RWPE1 (cell line): ENCODE measurements at regions not wholly inside any gene's neighbourhood (a gene's known extent, or its start where the extent isn't known, plus 50 kb on each side); places are given as distances from the start of the nearest gene placed in this dataset.

Experiments used
- CTCF ChIA-PET: fragments of 350-600 bp; sonication (Branson Sonifier 250); formaldehyde crosslinking; extraction: SDS; loops from one replicate; lab custom pipeline; 2021; lab: Yijun Ruan, JAX
- POLR2A ChIA-PET: fragments of 400-600 bp; formaldehyde crosslinking; extraction: SDS; loops from one replicate; lab custom pipeline; 2020; ENCODE audit warnings: antibody characterized with exemption; ENCODE audit not compliant: low non-redundant PET; lab: Yijun Ruan, JAX
- DNase-seq: peaks from one replicate; pipeline ENCODE4 v3.0.0; 2012; ENCODE audit warnings: low spot score
- H3K27ac ChIP-seq: fragments of 450-650 bp; 2 replicates; pipeline ENCODE4 v1.5.1; 2017
- CTCF ChIP-seq: fragments of 450-650 bp; conservative IDR thresholded peaks from 2 replicates; pipeline ENCODE4 v1.5.1; 2017; ENCODE audit warnings: low read depth, mild to moderate bottlenecking

- TF ChIP-seq CTCF: no peak
- DNase-seq: no peak
- CTCF ChIA-PET: no interaction called here
- POLR2A ChIA-PET: no interaction called here
- H3K27ac ChIP-seq: no peak overlapping the region
These were observed 423.6 kb downstream of the HLX start for GRCh38 chr1:221302810-221303209.

GRCh38 chr1:221303623-221304022 lies 424.4 kb downstream of the HLX start:
- no peak overlapping the region for H3K27ac ChIP-seq
- ChIA-PET POLR2A (no interaction called here), CTCF (no interaction called here)
- no peak for TF ChIP-seq CTCF
- no peak for DNase-seq

GRCh38 chr1:221306239-221306638 lies 427.0 kb downstream of the HLX start:
- POLR2A ChIA-PET: no interaction called here

DNA sequence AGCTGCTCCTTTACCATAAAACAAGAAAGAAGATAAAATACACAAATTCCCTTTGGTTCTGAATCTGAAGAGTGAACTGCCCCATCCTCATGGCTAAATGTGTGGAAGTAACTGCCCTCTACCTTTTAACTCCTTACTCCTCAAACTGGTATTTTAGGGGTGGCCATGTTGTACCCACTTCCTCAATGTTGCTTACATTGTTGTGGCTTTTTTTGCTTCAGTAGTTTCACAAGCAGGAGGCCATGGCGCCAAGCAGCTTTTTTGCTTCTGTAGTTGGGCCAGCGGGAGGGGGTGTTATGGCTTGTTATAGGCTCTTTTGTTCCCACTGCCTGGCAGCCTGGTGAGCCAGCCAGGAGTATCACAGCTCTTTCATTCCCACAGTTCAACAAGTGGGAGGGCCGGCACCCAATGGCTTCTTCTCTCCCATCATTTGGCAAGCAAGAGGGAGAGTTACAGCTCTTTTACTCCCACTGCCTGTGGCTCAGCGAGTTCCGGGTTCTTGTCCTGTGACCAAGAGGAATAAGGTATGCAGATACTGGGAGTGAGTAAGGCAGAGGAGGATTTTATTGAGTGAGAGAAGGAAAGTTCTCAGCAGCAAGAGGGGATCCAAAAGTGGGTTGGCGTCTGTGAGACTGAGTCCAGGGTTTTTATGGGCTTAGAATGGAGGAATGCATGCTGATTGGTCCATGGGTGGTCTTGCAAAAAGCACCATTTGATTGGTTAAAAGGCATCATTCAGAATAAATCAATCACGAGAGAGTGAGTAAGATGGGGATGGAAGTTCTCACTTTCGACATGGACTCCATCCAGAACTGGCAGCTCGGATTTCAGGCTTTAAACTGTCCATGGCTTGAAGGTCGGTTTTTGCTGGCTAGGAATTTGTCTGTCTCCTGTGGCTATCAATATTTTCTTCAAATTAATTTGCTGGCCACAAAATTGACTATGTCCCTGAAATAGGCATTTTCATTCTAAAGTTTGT lies 429.6 kb downstream of the HLX start:
- DNase-seq: no peak
- CTCF ChIA-PET: interaction anchor here (0.6 to 1.0 kb wide), 4 partner anchors 8 to 788 kb away, joined by 3 read pairs; no protein-coding TSS in a partner anchor
- POLR2A ChIA-PET: no interaction called here
- TF ChIP-seq CTCF: no peak
- no peak overlapping the region for H3K27ac ChIP-seq

More at GRCh38 chr1:221306239-221306638, 427.0 kb downstream of the HLX start:
- H3K27ac ChIP-seq: no peak overlapping the region
- CTCF ChIA-PET: no interaction called here
- TF ChIP-seq CTCF: no peak
- no peak for DNase-seq

- CTCF ChIA-PET: interaction anchor here (0.6 kb wide), 1 partner anchor 54 kb away, joined by 3 read pairs; no protein-coding TSS in a partner anchor
- no peak for DNase-seq
- POLR2A ChIA-PET: no interaction called here
- H3K27ac ChIP-seq: no peak overlapping the region
- TF ChIP-seq CTCF: no peak
These were observed 430.5 kb downstream of the HLX start for GRCh38 chr1:221309723-221310122.

GRCh38 chr1:221310180-221310579 lies 430.9 kb downstream of the HLX start:
- DNase-seq: no peak
- ChIA-PET POLR2A (no interaction called here), CTCF (interaction anchor here (0.6 to 0.8 kb wide), 3 partner anchors 26 to 1156 kb away, joined by 3 read pairs; no protein-coding TSS in a partner anchor)
- TF ChIP-seq CTCF: no peak
- H3K27ac ChIP-seq: no peak overlapping the region
